Endothelial cell of umbilical vein (primary cell): ENCODE measurements at regions not wholly inside any gene's neighbourhood (a gene's known extent, or its start where the extent isn't known, plus 50 kb on each side); places are given as distances from the start of the nearest gene placed in this dataset.

ENCODE experiments used
- BruUV-seq: library from RNA; stranded (reverse); fragments of 400-500 nt; replicated peaks from 2 replicates; lab custom pipeline; 2021; lab: Mats Ljungman, UMichigan
- CTCF ChIA-PET: fragments of 300-600, 350-600 bp; sonication (Branson Sonifier 250); formaldehyde crosslinking; loops from one replicate; lab custom pipeline; 2021; ENCODE audit warnings: antibody characterized with exemption, inconsistent platforms; lab: Charles Lee
- POLR2A ChIA-PET: fragments of 300-600, 350-600 bp; sonication (Branson Sonifier 250); formaldehyde crosslinking; loops from one replicate; lab custom pipeline; 2021; ENCODE audit warnings: antibody characterized with exemption, inconsistent platforms; lab: Charles Lee
- DNase-seq: peaks from one replicate; pipeline ENCODE4 v3.0.0-alpha.2; 2011; ENCODE audit warnings: low read depth, low spot score
- FAIRE-seq: peaks from 2 replicates; lab custom pipeline; 2011; peaks lifted over from hg19 to GRCh38; lab: Jason Lieb, UNC
- H2AFZ ChIP-seq: 2 replicates; pipeline ENCODE4 v1.6.0; 2012; ENCODE audit warnings: low read depth, low read length, control low read depth, inconsistent platforms
- H3K27ac ChIP-seq: 2 replicates; pipeline ENCODE4 v1.5.1; 2011; ENCODE audit warnings: low read depth, mild to moderate bottlenecking, control low read depth, low read length, moderate library complexity; ENCODE audit not compliant: insufficient read depth
- H3K27me3 ChIP-seq, 2 experiments: 2 replicates each; pipeline versions ENCODE4 v1.6.0 to v1.6.1; 2011; ENCODE audit warnings: low read length in 2 of 2, mixed read lengths in 1 of 2; ENCODE audit not compliant: control insufficient read depth in 2 of 2, insufficient read depth in 2 of 2
- H3K36me3 ChIP-seq, 2 experiments: 2 replicates in 1 of 2; 3 replicates in 1 of 2; pipeline ENCODE4 v1.5.1; 2011; ENCODE audit warnings: low read length in 2 of 2, mild to moderate bottlenecking in 1 of 2, moderate library complexity in 1 of 2; ENCODE audit not compliant: control insufficient read depth in 2 of 2, insufficient read depth in 2 of 2; ENCODE audit errors: extremely low read depth in 1 of 2
- H3K4me1 ChIP-seq: 3 replicates; pipeline ENCODE4 v1.5.1; 2011; ENCODE audit warnings: mild to moderate bottlenecking, low read length; ENCODE audit not compliant: control insufficient read depth, insufficient read depth; ENCODE audit errors: extremely low read depth
- H3K4me2 ChIP-seq: 2 replicates; pipeline ENCODE4 v1.6.1; 2011; ENCODE audit warnings: low read length, control low read depth, mixed read lengths; ENCODE audit not compliant: insufficient read depth
- H3K4me3 ChIP-seq, 3 experiments: fragments of 200-600 bp in 1 of 3; sonication (generic), shearing (Covaris generic) in 1 of 3; replicated peaks in 1 of 3; 2 replicates each; pipeline ENCODE4 v1.5.1; 2011 to 2016; ENCODE audit warnings: control low read depth in 3 of 3, low read length in 3 of 3, mild to moderate bottlenecking in 2 of 3, inconsistent platforms in 1 of 3, low read depth in 1 of 3, moderate library complexity in 1 of 3; ENCODE audit not compliant: insufficient read depth in 1 of 3
- H3K79me2 ChIP-seq: 2 replicates; pipeline ENCODE4 v1.6.0; 2012; ENCODE audit warnings: low read length, inconsistent platforms; ENCODE audit not compliant: control insufficient read depth, insufficient read depth
- H3K9ac ChIP-seq: replicated peaks from 2 replicates; pipeline ENCODE3; 2011; ENCODE audit warnings: low read length, control low read depth; ENCODE audit not compliant: insufficient read depth; ENCODE audit errors: extremely low read depth
- H3K9me1 ChIP-seq: replicated peaks from 3 replicates; pipeline ENCODE4 v1.6.0; 2011; ENCODE audit warnings: mild to moderate bottlenecking, low read length; ENCODE audit not compliant: control insufficient read depth, insufficient read depth; ENCODE audit errors: extremely low read depth
- H3K9me3 ChIP-seq: replicated peaks from 2 replicates; pipeline ENCODE4 v1.5.1; 2012; ENCODE audit warnings: low read length, inconsistent platforms; ENCODE audit not compliant: control insufficient read depth, insufficient read depth
- H4K20me1 ChIP-seq: replicated peaks from 2 replicates; pipeline ENCODE3; 2011; ENCODE audit warnings: mild to moderate bottlenecking, low read length; ENCODE audit not compliant: control insufficient read depth, insufficient read depth; ENCODE audit errors: extremely low read depth
- CTCF ChIP-seq, 2 donors: IDR thresholded peaks; 1 replicate in 1 of 2; 2 replicates in 1 of 2; pipeline ENCODE4 v1.5.1; 2011; ENCODE audit warnings: low read length in 2 of 2, mild to moderate bottlenecking in 2 of 2, moderate library complexity in 2 of 2, control low read depth in 1 of 2, inconsistent platforms in 1 of 2, low read depth in 1 of 2; ENCODE audit not compliant: insufficient read depth in 1 of 2; ENCODE audit errors: extremely low read depth in 1 of 2
- EZH2 ChIP-seq: IDR thresholded peaks from 2 replicates; pipeline ENCODE4 v1.6.1; 2012; ENCODE audit warnings: borderline replicate concordance, low read depth, mild to moderate bottlenecking, moderate library complexity, low read length, inconsistent platforms; ENCODE audit not compliant: severe bottlenecking
- FOS ChIP-seq: IDR thresholded peaks from 2 replicates; pipeline ENCODE4 v1.6.1; 2011; ENCODE audit warnings: mild to moderate bottlenecking, low read length, moderate library complexity, borderline replicate concordance; ENCODE audit not compliant: insufficient read depth
- GATA2 ChIP-seq: IDR thresholded peaks from 2 replicates; pipeline ENCODE4 v1.7.0; 2011; ENCODE audit warnings: low read depth, mild to moderate bottlenecking, moderate library complexity, mixed read lengths, low read length; ENCODE audit not compliant: insufficient read length, insufficient read depth
- JUN ChIP-seq: IDR thresholded peaks from 2 replicates; pipeline ENCODE4 v1.6.1; 2011; ENCODE audit warnings: borderline replicate concordance, low read depth; ENCODE audit not compliant: insufficient read length, insufficient read depth
- MAX ChIP-seq: IDR thresholded peaks from 2 replicates; pipeline ENCODE4 v1.6.1; 2011; ENCODE audit not compliant: insufficient read depth, insufficient read length
- MYC ChIP-seq: IDR thresholded peaks from one replicate; pipeline ENCODE4 v1.6.1; 2011; ENCODE audit warnings: mild to moderate bottlenecking, low read depth, low read length
- POLR2A ChIP-seq: IDR thresholded peaks from 2 replicates; pipeline ENCODE4 v1.6.1; 2012; ENCODE audit warnings: low read depth, mild to moderate bottlenecking, control low read depth, low read length
- POLR2AphosphoS5 ChIP-seq: IDR thresholded peaks from 2 replicates; pipeline ENCODE4 v1.6.1; 2012; ENCODE audit warnings: low read depth, mild to moderate bottlenecking, control low read depth, low read length, moderate library complexity; ENCODE audit not compliant: insufficient read depth
- dilution Hi-C: fragments of 300-500 bp; cut with MboI; formaldehyde crosslinking; loops from one replicate; pipeline ENCODE4 v1.15.0; 2019; ENCODE audit warnings: low sequenced_read_pairs; ENCODE audit not compliant: extremely low pct_ligation_motif_present
- intact Hi-C: fragments of 100-400 bp; cut with micrococcal nuclease; formaldehyde crosslinking; loops from one replicate; pipeline ENCODE4 v1.10.0; 2022

- POLR2A ChIA-PET, result no interaction called here
- no peak overlapping the region for H3K27ac ChIP-seq
- no peak overlapping the region for H3K4me3 ChIP-seq
- H3K4me1 ChIP-seq, result no peaks in the 10 kb centered on the region
- CTCF ChIA-PET, result no interaction called here
- no peak for FAIRE-seq
- no peak overlapping the region for H2AFZ ChIP-seq
- H3K9me1 ChIP-seq, result no peaks in the 10 kb centered on the region
- H4K20me1 ChIP-seq, result no peaks in the 10 kb centered on the region
- TF ChIP-seq MAX (no peak), CTCF (IDR thresholded peaks at IDR 0.05; ENCODE audit: extremely low read depth in 1 of 2, insufficient read depth in 1 of 2, low read depth in 1 of 2, low read length in 2 of 2) (no peak), MYC (no peak), POLR2AphosphoS5 (no peak), FOS (no peak), POLR2A (no peak), JUN (no peak), EZH2 (no peak), GATA2 (no peak)
- H3K9ac ChIP-seq, result no peak overlapping the region
- DNase-seq, result no peak
- peaks cover 0 to 2% of the 10 kb centered on the region in 2 experiments for H3K27me3 ChIP-seq
- no peak overlapping the region for H3K4me2 ChIP-seq
- no TSS peak for BruUV-seq
- H3K9me3 ChIP-seq, result no peaks in the 10 kb centered on the region
- no peaks in the 10 kb centered on the region for H3K79me2 ChIP-seq
- intact Hi-C loops (no loop called here), dilution Hi-C loops (no loop called here)
- H3K36me3 ChIP-seq, result no peaks in the 10 kb centered on the region
Measured at GRCh38 chr9:134975253-134975652, 57.5 kb upstream of the FCN1 start.
